ENCODE measurements at regions not wholly inside any gene's neighbourhood (a gene's known extent, or its start where the extent isn't known, plus 50 kb on each side); places are given as distances from the start of the nearest gene placed in this dataset.

DNA sequence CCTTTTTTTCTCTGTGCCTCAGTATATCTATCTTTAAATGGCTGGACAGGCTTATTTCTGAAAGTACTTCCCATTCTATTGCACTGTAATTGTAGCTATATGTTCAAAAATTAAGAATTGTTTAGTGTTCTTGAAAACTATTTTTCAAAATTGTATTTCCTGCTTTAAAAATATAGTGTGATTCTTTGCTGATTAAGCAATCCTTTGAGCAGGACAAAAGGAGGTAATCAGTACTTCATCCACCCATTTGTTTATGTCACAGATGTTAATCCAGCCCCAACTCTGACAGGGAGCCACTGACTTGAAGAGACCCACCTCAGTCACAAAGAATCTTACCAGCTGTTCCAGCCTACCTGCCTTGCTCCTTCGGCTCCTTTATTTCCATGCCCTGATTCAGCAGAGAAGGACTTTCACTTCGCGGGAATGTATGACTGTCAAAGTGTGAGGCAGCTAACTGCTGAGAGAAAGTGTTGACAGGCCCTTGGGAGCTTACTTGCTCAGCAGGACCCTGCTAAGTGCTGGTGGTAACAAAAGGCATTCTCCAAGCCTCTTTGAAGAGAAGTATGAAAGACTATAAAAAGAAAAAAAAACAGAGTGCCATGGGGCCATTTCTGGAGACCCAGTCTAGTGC lies 393.3 kb upstream of the CYRIA start:
- no peaks in the 10 kb centered on the region for H3K79me2 ChIP-seq (ENCODE audit: insufficient read depth, low read length)
- no peak overlapping the region for H3K9ac ChIP-seq (ENCODE audit: low read length)
- no peaks in the 10 kb centered on the region for H3K36me3 ChIP-seq (ENCODE audit: control insufficient read depth in 1 of 2, insufficient read depth in 2 of 2, low read length in 2 of 2)
- intact Hi-C loops (cut with micrococcal nuclease): no loop called here
- peaks cover 14% of the 10 kb centered on the region; the same call in 1 of the 2 replicates for H3K27me3 ChIP-seq (ENCODE audit: insufficient read depth, low read length)
- H3K4me3 ChIP-seq (replicated peaks in 1 of 2; ENCODE audit: low read depth in 1 of 2, low read length in 2 of 2): no peak overlapping the region
- H3K4me2 ChIP-seq (ENCODE audit: low read length): no peak overlapping the region
- no peaks in the 10 kb centered on the region for H4K20me1 ChIP-seq (ENCODE audit: insufficient read depth)
- TF ChIP-seq EZH2phosphoT487 (IDR thresholded peaks at IDR 0.05; ENCODE audit: borderline replicate concordance) (no peak), CBX3 (IDR thresholded peaks at IDR 0.05; ENCODE audit: low read depth) (no peak)
- no peak overlapping the region for H3K27ac ChIP-seq (ENCODE audit: low read depth, low read length)
- H2AFZ ChIP-seq (ENCODE audit: low read depth, low read length, poor library complexity, severe bottlenecking): no peak overlapping the region
- ChIA-PET RAD21 (ENCODE audit: low non-redundant PET in 1 of 2, low total read pairs in 2 of 2, uncharacterized antibody in 2 of 2, unreplicated experiment in 2 of 2) (no interaction called here), CTCF (no interaction called here), POLR2A (no interaction called here)
- no peaks in the 10 kb centered on the region for H3K9me2 ChIP-seq (ENCODE audit: insufficient read depth)
- H3K9me3 ChIP-seq (ENCODE audit: control insufficient read depth in 1 of 2, insufficient read depth in 1 of 2, low read depth in 1 of 2, low read length in 2 of 2): no peaks in the 10 kb centered on the region
- ATAC-seq (no peak), DNase-seq (ENCODE audit: low read depth, low spot score) (no peak)
- no TSS peak for BruUV-seq (replicated peaks)
- H3K4me1 ChIP-seq (ENCODE audit: control insufficient read depth in 1 of 2, insufficient read depth in 2 of 2, low read length in 2 of 2): no peaks in the 10 kb centered on the region

DNA sequence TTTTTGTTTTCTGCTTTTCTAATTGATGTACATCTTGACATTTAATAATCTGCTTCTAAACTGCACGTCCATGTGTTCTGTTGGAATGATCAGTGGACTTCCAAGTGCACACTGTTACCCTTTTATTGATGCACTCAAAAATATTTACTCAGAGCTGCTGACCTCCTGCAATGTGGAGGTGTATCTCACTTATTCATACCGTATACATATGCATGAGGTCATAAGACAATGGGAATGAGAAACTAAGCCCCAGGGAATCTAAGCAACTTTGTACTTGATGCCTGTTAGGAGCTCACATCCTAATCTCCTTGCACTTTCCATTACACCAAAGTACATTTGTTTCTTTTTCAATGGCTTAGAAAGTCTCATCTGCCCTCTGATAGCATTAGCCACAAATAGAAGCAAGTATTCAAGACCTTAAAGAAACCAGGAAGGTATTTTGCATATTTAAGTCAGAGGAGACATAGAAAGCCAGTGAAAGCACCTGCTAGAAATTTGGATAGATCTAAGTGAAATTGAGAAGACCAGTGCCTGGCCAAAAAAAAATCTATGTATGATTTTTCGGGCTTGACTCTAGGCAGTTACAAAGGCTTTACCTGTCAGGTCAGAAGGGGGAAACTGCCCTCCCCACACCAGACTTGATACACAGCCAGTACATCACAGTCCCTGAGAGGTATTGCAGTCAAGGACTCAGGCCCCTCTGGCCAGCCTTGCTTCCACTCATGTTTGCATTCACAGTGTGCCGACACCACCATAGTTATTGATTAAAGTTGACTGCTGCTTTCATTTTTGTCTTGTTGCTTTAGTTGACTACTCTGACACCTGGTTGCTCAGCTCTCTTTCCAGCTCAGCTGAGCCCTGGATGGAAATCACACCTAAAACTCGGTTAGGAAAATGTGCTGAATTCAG lies 391.7 kb upstream of the CYRIA start:
- ATAC-seq (no peak), DNase-seq (ENCODE audit: low read depth, low spot score) (no peak)
- no peak overlapping the region for H3K9ac ChIP-seq (ENCODE audit: low read length)
- peaks cover 14% of the 10 kb centered on the region; the same call in 1 of the 2 replicates for H3K27me3 ChIP-seq (ENCODE audit: insufficient read depth, low read length)
- H3K9me3 ChIP-seq (ENCODE audit: control insufficient read depth in 1 of 2, insufficient read depth in 1 of 2, low read depth in 1 of 2, low read length in 2 of 2): no peaks in the 10 kb centered on the region
- no peak overlapping the region for H3K4me2 ChIP-seq (ENCODE audit: low read length)
- no peak overlapping the region for H3K27ac ChIP-seq (ENCODE audit: low read depth, low read length)
- no peaks in the 10 kb centered on the region for H3K4me1 ChIP-seq (ENCODE audit: control insufficient read depth in 1 of 2, insufficient read depth in 2 of 2, low read length in 2 of 2)
- ChIA-PET RAD21 (ENCODE audit: low non-redundant PET in 1 of 2, low total read pairs in 2 of 2, uncharacterized antibody in 2 of 2, unreplicated experiment in 2 of 2) (no interaction called here), CTCF (no interaction called here), POLR2A (no interaction called here)
- no peaks in the 10 kb centered on the region for H3K36me3 ChIP-seq (ENCODE audit: control insufficient read depth in 1 of 2, insufficient read depth in 2 of 2, low read length in 2 of 2)
- no peaks in the 10 kb centered on the region for H3K9me2 ChIP-seq (ENCODE audit: insufficient read depth)
- H2AFZ ChIP-seq (ENCODE audit: low read depth, low read length, poor library complexity, severe bottlenecking): no peak overlapping the region
- intact Hi-C loops (cut with micrococcal nuclease): no loop called here
- H3K4me3 ChIP-seq (replicated peaks in 1 of 2; ENCODE audit: low read depth in 1 of 2, low read length in 2 of 2): no peak overlapping the region
- H3K79me2 ChIP-seq (ENCODE audit: insufficient read depth, low read length): no peaks in the 10 kb centered on the region
- BruUV-seq (replicated peaks): no TSS peak
- no peaks in the 10 kb centered on the region for H4K20me1 ChIP-seq (ENCODE audit: insufficient read depth)
- TF ChIP-seq ZFX (IDR thresholded peaks at IDR 0.05) (no peak), POLR2A (IDR thresholded peaks at IDR 0.05; ENCODE audit: borderline replicate concordance, extremely low read depth, insufficient read depth, insufficient read length) (no peak), CEBPB (IDR thresholded peaks at IDR 0.05; ENCODE audit: low read depth) (no peak), JUND (IDR thresholded peaks at IDR 0.05) (no peak), SP1 (IDR thresholded peaks at IDR 0.05; ENCODE audit: low read depth) (no peak), POLR2AphosphoS5 (IDR thresholded peaks at IDR 0.05; ENCODE audit: low read depth, low read length) (no peak), MAX (IDR thresholded peaks at IDR 0.05) (no peak), ZNF274 (IDR thresholded peaks at IDR 0.05; ENCODE audit: low read depth, low read length) (no peak), ZBTB33 (IDR thresholded peaks at IDR 0.05; ENCODE audit: extremely low read depth, insufficient replicate concordance, low read length) (no peak), RAD21 (IDR thresholded peaks at IDR 0.05; ENCODE audit: low read depth) (no peak), EZH2 (IDR thresholded peaks at IDR 0.05) (no peak), EZH2phosphoT487 (IDR thresholded peaks at IDR 0.05; ENCODE audit: borderline replicate concordance) (no peak), SIN3A (IDR thresholded peaks at IDR 0.05; ENCODE audit: low read depth) (no peak), SRF (IDR thresholded peaks at IDR 0.05; ENCODE audit: low read depth) (no peak)
- TF ChIP-seq, protein P1, sequence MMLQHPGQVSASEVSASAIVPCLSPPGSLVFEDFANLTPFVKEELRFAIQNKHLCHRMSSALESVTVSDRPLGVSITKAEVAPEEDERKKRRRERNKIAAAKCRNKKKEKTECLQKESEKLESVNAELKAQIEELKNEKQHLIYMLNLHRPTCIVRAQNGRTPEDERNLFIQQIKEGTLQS (IDR thresholded peaks at IDR 0.05): no peak

All from HCT116 (cell line).